ENCODE measurements at regions not wholly inside any gene's neighbourhood (a gene's known extent, or its start where the extent isn't known, plus 50 kb on each side); places are given as distances from the start of the nearest gene placed in this dataset.
"Not testable (repeated sequence)": the region's sequence is repeated elsewhere in the genome, so short reads cannot be mapped to it uniquely, and the experiment has no call there.

DNA sequence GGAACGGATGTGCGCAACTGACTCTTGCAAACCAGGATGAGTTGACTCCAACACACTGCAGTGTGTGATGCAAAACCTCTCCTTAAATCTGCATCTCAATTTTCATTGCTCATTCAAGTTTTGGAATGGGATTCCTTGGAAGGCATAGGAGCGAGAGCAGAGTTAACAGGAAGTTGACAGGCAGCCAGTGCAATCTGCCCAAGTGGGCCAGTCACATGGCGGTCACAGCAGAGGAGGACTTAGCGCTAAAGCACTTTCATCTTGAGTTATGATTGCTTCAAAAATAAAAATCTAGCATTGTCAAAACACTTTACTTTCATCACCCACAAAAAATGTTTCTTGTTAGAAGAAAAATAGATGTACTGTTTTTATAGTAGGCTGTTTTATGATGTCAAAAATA, 439.0 kb downstream of the FBXO15 start:
- H3K4me3 ChIP-seq (ENCODE audit: low read depth, low read length): no peak overlapping the region
- DNase-seq (ENCODE audit: low read depth): no peak

- DNase-seq (ENCODE audit: low read depth): no peak
- no peak overlapping the region for H3K4me3 ChIP-seq (ENCODE audit: low read depth, low read length)
These were observed 440.6 kb downstream of the FBXO15 start for GRCh38 chr18:73707035-73707434.

DNA sequence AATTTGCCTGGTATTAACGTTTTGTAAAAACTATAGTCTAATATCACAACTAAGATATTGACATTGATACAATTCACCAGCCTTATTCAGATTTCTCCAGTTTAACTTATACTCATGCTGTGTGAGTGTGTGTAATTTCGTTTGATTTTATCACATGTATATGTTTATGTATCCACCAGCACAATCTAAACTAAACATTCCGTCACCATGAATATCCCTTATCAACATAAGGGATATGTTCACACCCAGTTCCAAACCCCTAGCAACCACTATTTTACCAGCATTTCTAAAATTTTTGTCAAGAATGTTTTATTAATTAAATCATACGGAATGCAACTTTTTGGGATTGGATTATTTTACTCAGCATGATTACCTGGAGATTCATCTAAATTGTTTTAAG, 450.3 kb downstream of the FBXO15 start:
- H3K4me3 ChIP-seq (ENCODE audit: low read depth, low read length): no peak overlapping the region
- DNase-seq (ENCODE audit: low read depth): no peak

- H3K4me3 ChIP-seq (ENCODE audit: low read depth, low read length): no peak overlapping the region
- no peak for DNase-seq (ENCODE audit: low read depth)
These were observed 450.9 kb downstream of the FBXO15 start for GRCh38 chr18:73696698-73697097.

GRCh38 chr18:73696171-73696570, 451.5 kb downstream of the FBXO15 start:
- DNase-seq (ENCODE audit: low read depth): no peak
- H3K4me3 ChIP-seq (ENCODE audit: low read depth, low read length): no peak overlapping the region

- no peak overlapping the region for H3K4me3 ChIP-seq (ENCODE audit: low read depth, low read length)
- DNase-seq (ENCODE audit: low read depth): no peak
These were observed 454.5 kb downstream of the FBXO15 start for GRCh38 chr18:73693091-73693490.

GRCh38 chr18:73691624-73692023, 456.0 kb downstream of the FBXO15 start:
- no peak for DNase-seq (ENCODE audit: low read depth)
- no peak overlapping the region for H3K4me3 ChIP-seq (ENCODE audit: low read depth, low read length)

DNA sequence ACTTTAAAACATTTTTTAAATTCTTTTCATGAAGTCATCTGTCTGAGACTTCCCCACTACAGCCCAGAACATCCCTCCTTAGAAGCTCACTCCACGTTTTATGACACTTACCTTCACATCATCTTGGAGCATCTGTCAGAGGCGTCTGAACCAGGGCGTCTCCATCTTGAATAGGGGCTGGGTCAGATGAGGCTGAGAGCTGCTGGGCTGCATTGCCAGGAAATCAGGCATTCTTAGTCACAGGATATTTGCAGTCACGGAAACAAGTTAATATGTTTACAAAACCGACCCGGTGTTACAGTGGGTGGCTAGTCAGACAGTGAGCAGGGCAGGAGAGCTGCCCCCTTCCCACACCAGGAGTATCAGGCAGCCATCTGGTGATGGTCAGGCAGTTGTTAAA, 456.5 kb downstream of the FBXO15 start:
- peak; percentile 43 for DNase-seq (ENCODE audit: low read depth)
- H3K4me3 ChIP-seq (ENCODE audit: low read depth, low read length): no peak overlapping the region

DNA sequence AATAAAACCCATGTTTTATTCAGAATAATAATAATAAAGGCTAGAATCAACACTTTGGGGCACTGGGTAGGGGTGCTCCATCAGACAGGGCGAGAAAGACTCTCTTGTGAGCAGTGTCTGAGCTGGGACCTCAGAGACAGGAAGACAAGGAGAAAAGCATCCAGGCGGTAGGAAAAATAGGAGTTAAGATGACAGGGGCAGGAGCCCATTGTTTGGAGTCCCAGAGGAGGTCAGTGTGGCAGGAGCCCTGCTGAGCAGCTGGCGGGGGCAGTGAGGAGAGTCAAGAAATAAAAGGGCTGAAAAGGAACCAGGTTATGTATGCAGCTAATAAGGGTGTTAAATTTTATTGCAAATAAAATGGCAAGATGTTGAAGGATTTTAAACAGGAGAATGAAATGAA, 457.4 kb downstream of the FBXO15 start:
- no peak for DNase-seq (ENCODE audit: low read depth)
- H3K4me3 ChIP-seq (ENCODE audit: low read depth, low read length): no peak overlapping the region

GRCh38 chr18:73688851-73689711, 458.6 kb downstream of the FBXO15 start:
- DNase-seq (ENCODE audit: low read depth): peak; percentile 84
- H3K4me3 ChIP-seq (ENCODE audit: low read depth, low read length): no peak overlapping the region

- no peak for DNase-seq (ENCODE audit: low read depth)
- no peak overlapping the region for H3K4me3 ChIP-seq (ENCODE audit: low read depth, low read length)
These were observed 459.5 kb downstream of the FBXO15 start for GRCh38 chr18:73688161-73688560.

- DNase-seq (ENCODE audit: low read depth): no peak
- no peak overlapping the region for H3K4me3 ChIP-seq (ENCODE audit: low read depth, low read length)
These were observed 463.0 kb downstream of the FBXO15 start for GRCh38 chr18:73684647-73685046.

DNA sequence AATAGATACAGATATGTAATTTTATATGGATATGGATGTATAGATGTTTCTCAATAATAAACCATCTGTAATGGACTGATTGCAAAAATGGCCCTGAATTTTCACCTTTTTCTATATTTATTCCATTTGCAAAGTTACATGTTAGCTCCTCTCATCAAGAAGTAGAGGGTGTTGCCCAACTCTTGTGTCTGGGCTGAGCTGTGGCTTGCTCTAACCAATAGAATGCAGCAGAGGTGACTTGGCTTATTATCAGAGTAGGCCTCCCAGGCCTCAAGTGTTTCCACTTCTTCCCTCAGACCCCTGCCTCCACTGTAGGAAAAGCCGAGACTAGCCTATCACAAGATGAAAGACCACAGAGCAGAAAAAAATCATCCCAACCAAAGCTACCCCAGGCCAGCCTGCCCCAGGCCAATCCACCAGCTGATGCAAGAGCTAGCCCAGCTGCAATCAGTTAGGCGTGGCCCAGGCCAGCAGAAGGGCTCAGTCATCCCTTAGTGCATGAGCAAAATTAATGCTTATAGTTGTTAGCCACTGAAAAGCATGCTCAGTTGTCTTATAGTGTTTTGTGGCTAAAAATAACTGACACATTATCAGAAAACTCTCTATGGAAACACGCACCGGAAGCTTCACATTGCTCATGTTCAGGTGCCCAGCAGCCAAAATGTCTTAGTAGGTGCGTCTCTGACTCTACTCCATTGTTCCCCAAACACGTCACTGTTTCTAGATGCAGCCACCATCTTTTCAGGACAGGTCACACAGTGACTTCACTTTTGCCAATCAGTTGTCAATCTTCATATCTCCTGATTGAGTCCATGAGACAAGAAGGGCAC, 464.0 kb downstream of the FBXO15 start:
- DNase-seq (ENCODE audit: low read depth): no peak
- no peak overlapping the region for H3K4me3 ChIP-seq (ENCODE audit: low read depth, low read length)

GRCh38 chr18:73681912-73682311, 465.7 kb downstream of the FBXO15 start:
- no peak for DNase-seq (ENCODE audit: low read depth)
- H3K4me3 ChIP-seq (ENCODE audit: low read depth, low read length): no peak overlapping the region

DNA sequence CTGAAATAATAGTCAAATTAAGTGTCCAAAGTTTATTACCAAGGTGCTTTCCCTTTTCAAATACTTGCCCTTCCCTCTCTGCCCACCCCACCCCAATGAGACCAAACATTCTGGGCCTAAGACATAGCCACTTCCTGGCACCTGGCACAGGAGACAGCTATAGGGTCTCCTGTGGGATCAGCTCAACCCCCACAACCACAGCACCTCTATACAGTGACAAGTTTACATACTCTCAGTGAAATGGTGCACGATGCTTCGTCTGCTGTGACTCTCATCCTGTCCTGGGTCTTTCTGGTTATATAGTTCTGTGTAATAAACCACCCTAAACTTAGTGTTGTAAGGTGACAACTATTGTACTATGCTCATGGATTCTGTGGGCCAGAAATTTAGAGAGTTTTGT, 466.2 kb downstream of the FBXO15 start:
- no peak overlapping the region for H3K4me3 ChIP-seq (ENCODE audit: low read depth, low read length)
- DNase-seq (ENCODE audit: low read depth): no peak

- no peak for DNase-seq (ENCODE audit: low read depth)
These were observed 467.5 kb downstream of the FBXO15 start for GRCh38 chr18:73679941-73680712.

GRCh38 chr18:73677450-73677849, 470.2 kb downstream of the FBXO15 start:
- H3K4me3 ChIP-seq (ENCODE audit: low read depth, low read length): no peak overlapping the region
- no peak for DNase-seq (ENCODE audit: low read depth)

More at GRCh38 chr18:73679941-73680712, 467.5 kb downstream of the FBXO15 start:
- H3K4me3 ChIP-seq (ENCODE audit: low read depth, low read length): no peak overlapping the region

GRCh38 chr18:73674125-73674865, 473.3 kb downstream of the FBXO15 start:
- H3K4me3 ChIP-seq (ENCODE audit: low read depth, low read length): no peak overlapping the region
- DNase-seq (ENCODE audit: low read depth): no peak

GRCh38 chr18:73671480-73671879, 476.2 kb downstream of the FBXO15 start:
- not testable (repeated sequence) for DNase-seq (ENCODE audit: low read depth); H3K4me3 ChIP-seq (ENCODE audit: low read depth, low read length)

All from skeletal muscle cell (primary cell).